HCT116 (cell line): ENCODE measurements at regions not wholly inside any gene's neighbourhood (a gene's known extent, or its start where the extent isn't known, plus 50 kb on each side); places are given as distances from the start of the nearest gene placed in this dataset.

Experiments used
- ATAC-seq: fragments of 200-7000 bp; cut with Tn5 transposase; 2 replicates; pipeline ENCODE4 v1.9.1; 2020; ENCODE audit warnings: mild to moderate bottlenecking, moderate library complexity
- BruUV-seq: library from RNA; stranded (reverse); fragments of 400-500 nt; replicated peaks from 2 replicates; lab custom pipeline; 2021; lab: Mats Ljungman, UMichigan
- CTCF ChIA-PET: fragments of 300-600 bp; sonication (Branson Sonifier 250); formaldehyde crosslinking; loops from one replicate; lab custom pipeline; 2021; ENCODE audit warnings: antibody characterized with exemption; lab: Charles Lee
- POLR2A ChIA-PET: fragments of 300-600, 350-600 bp; sonication (Branson Sonifier 250); formaldehyde crosslinking; loops from one replicate; lab custom pipeline; 2021; ENCODE audit warnings: antibody characterized with exemption; lab: Charles Lee
- RAD21 ChIA-PET, 2 experiments: fragments of 300-600 bp; sonication (Branson Sonifier 250); formaldehyde crosslinking; loops; one replicate each; lab custom pipeline; 2023; ENCODE audit warnings: low total read pairs in 2 of 2; ENCODE audit not compliant: uncharacterized antibody in 2 of 2, unreplicated experiment in 2 of 2, low non-redundant PET in 1 of 2; lab: Charles Lee
- DNase-seq: peaks from one replicate; pipeline ENCODE4 v3.0.0-alpha.2; 2010; ENCODE audit warnings: low read depth, low spot score
- H2AFZ ChIP-seq: fragments of 200-600 bp; shearing (Covaris generic), sonication (generic); 2 replicates; pipeline ENCODE4 v1.6.1; 2017; ENCODE audit warnings: low read depth, mixed run types, mixed read lengths, antibody characterized with exemption, low read length; ENCODE audit not compliant: poor library complexity, severe bottlenecking
- H3K27ac ChIP-seq: 2 replicates; pipeline ENCODE4 v1.5.1; 2012; ENCODE audit warnings: low read depth, low read length
- H3K27me3 ChIP-seq: fragments of 200-600 bp; sonication (generic); 2 replicates; pipeline ENCODE4 v1.6.1; 2016; ENCODE audit warnings: mixed run types, low read length, mixed read lengths; ENCODE audit not compliant: insufficient read depth
- H3K36me3 ChIP-seq, 2 experiments: fragments of 200-500 bp in 1 of 2; fragments of 200-600 bp in 1 of 2; sonication (Bioruptor generic) in 1 of 2; sonication (generic) in 1 of 2; 2 replicates each; pipeline versions ENCODE4 v1.5.1 to v1.6.1; 2014 to 2016; ENCODE audit warnings: low read length in 2 of 2, inconsistent platforms in 1 of 2, mixed read lengths in 1 of 2, mixed run types in 1 of 2; ENCODE audit not compliant: insufficient read depth in 2 of 2, control insufficient read depth in 1 of 2
- H3K4me1 ChIP-seq, 2 experiments: fragments of 200-600 bp in 1 of 2; sonication (generic) in 1 of 2; 2 replicates each; pipeline versions ENCODE4 v1.5.1 to v1.6.1; 2012 to 2017; ENCODE audit warnings: low read length in 2 of 2, inconsistent platforms in 1 of 2, mild to moderate bottlenecking in 1 of 2, mixed read lengths in 1 of 2, mixed run types in 1 of 2, moderate library complexity in 1 of 2; ENCODE audit not compliant: insufficient read depth in 2 of 2, control insufficient read depth in 1 of 2
- H3K4me2 ChIP-seq: fragments of 200-600 bp; sonication (generic); 2 replicates; pipeline ENCODE4 v1.6.1; 2017; ENCODE audit warnings: mixed run types, low read length, mixed read lengths
- H3K4me3 ChIP-seq, 2 experiments: fragments of 200-600 bp in 1 of 2; sonication (generic) in 1 of 2; replicated peaks in 1 of 2; 2 replicates each; pipeline ENCODE4 v1.5.1; 2011 to 2016; ENCODE audit warnings: low read length in 2 of 2, control low read depth in 1 of 2, low read depth in 1 of 2, mild to moderate bottlenecking in 1 of 2, mixed read lengths in 1 of 2, mixed run types in 1 of 2
- H3K79me2 ChIP-seq: fragments of 200-600 bp; sonication (generic); 2 replicates; pipeline ENCODE4 v1.6.1; 2017; ENCODE audit warnings: mild to moderate bottlenecking, mixed run types, low read length, moderate library complexity, mixed read lengths; ENCODE audit not compliant: insufficient read depth
- H3K9ac ChIP-seq: fragments of 200-600 bp; sonication (generic); 2 replicates; pipeline ENCODE4 v1.6.1; 2016; ENCODE audit warnings: low read length, mixed read lengths
- H3K9me2 ChIP-seq: fragments of 200-600 bp; sonication (generic), shearing (Covaris generic); 2 replicates; pipeline ENCODE4 v1.6.1; 2017; ENCODE audit warnings: mixed run types, mild to moderate bottlenecking, moderate library complexity; ENCODE audit not compliant: insufficient read depth
- H3K9me3 ChIP-seq, 2 experiments: fragments of 200-500 bp in 1 of 2; fragments of 200-600 bp in 1 of 2; sonication (Bioruptor generic) in 1 of 2; sonication (generic) in 1 of 2; 2 replicates each; pipeline ENCODE4 v1.6.1; 2014 to 2017; ENCODE audit warnings: low read length in 2 of 2, mixed read lengths in 2 of 2, inconsistent platforms in 1 of 2, low read depth in 1 of 2, mild to moderate bottlenecking in 1 of 2, mixed run types in 1 of 2, moderate library complexity in 1 of 2; ENCODE audit not compliant: control insufficient read depth in 1 of 2, insufficient read depth in 1 of 2
- H4K20me1 ChIP-seq: fragments of 200-600 bp; sonication (generic), shearing (Covaris generic); 2 replicates; pipeline ENCODE4 v1.6.1; 2017; ENCODE audit warnings: mixed run types, mild to moderate bottlenecking, moderate library complexity; ENCODE audit not compliant: insufficient read depth
- CBX3 ChIP-seq: IDR thresholded peaks from 2 replicates; pipeline ENCODE4 v1.6.1; 2012; ENCODE audit warnings: low read depth
- CEBPB ChIP-seq: IDR thresholded peaks from 2 replicates; pipeline ENCODE4 v1.6.1; 2012; ENCODE audit warnings: low read depth
- EGR1 ChIP-seq: IDR thresholded peaks from 2 replicates; pipeline ENCODE4 v1.6.1; 2012; ENCODE audit warnings: low read depth
- ELF1 ChIP-seq: IDR thresholded peaks from 2 replicates; pipeline ENCODE4 v1.6.1; 2012; ENCODE audit warnings: low read depth, borderline replicate concordance
- FOSL1 ChIP-seq: IDR thresholded peaks from 2 replicates; pipeline ENCODE4 v1.6.1; 2012; ENCODE audit warnings: low read depth
- MAX ChIP-seq: IDR thresholded peaks from 2 replicates; pipeline ENCODE4 v1.6.1; 2012
- POLR2A ChIP-seq: IDR thresholded peaks from 2 replicates; pipeline ENCODE4 v1.7.0; 2011; ENCODE audit warnings: borderline replicate concordance; ENCODE audit not compliant: insufficient read depth, insufficient read length; ENCODE audit errors: extremely low read depth
- POLR2AphosphoS5 ChIP-seq: IDR thresholded peaks from 2 replicates; pipeline ENCODE4 v1.6.1; 2011; ENCODE audit warnings: mild to moderate bottlenecking, low read depth, low read length, moderate library complexity
- RAD21 ChIP-seq: IDR thresholded peaks from 2 replicates; pipeline ENCODE4 v1.6.1; 2012; ENCODE audit warnings: low read depth, mild to moderate bottlenecking
- REST ChIP-seq: IDR thresholded peaks from 2 replicates; pipeline ENCODE4 v1.6.1; 2012; ENCODE audit warnings: low read depth
- SP1 ChIP-seq: IDR thresholded peaks from 2 replicates; pipeline ENCODE4 v1.6.1; 2012; ENCODE audit warnings: low read depth
- YY1 ChIP-seq: IDR thresholded peaks from 2 replicates; pipeline ENCODE4 v1.6.1; 2011; ENCODE audit warnings: low read length, low read depth, moderate library complexity, mild to moderate bottlenecking; ENCODE audit not compliant: insufficient replicate concordance; ENCODE audit errors: extremely low read depth
- ZBTB33 ChIP-seq: IDR thresholded peaks from 2 replicates; pipeline ENCODE4 v1.6.1; 2011; ENCODE audit warnings: mild to moderate bottlenecking, low read length, moderate library complexity; ENCODE audit not compliant: insufficient replicate concordance; ENCODE audit errors: extremely low read depth
- ZFX ChIP-seq: fragments of 450-650 bp; IDR thresholded peaks from 2 replicates; pipeline ENCODE4 v1.6.1; 2017
- intact Hi-C: fragments of 100-400 bp; cut with micrococcal nuclease; formaldehyde crosslinking; loops from 2 replicates; pipeline ENCODE4 v1.10.0; 2022
- TF ChIP-seq, protein P1 (sequence below): IDR thresholded peaks from 2 replicates; pipeline ENCODE4 v1.6.1; 2012
- TF ChIP-seq, protein P2 (sequence below), 3 experiments: fragments of 200-600 bp in 1 of 3; sonication (generic) in 1 of 3; IDR thresholded peaks in 2 of 3; conservative IDR thresholded peaks in 1 of 3; 2 replicates each; pipeline ENCODE4 v1.5.1; 2012 to 2017; ENCODE audit warnings: low read depth in 2 of 3, low read length in 2 of 3, antibody characterized with exemption in 1 of 3, borderline replicate concordance in 1 of 3, control low read depth in 1 of 3, mild to moderate bottlenecking in 1 of 3, mixed read lengths in 1 of 3, mixed run types in 1 of 3, moderate library complexity in 1 of 3; ENCODE audit not compliant: insufficient read depth in 1 of 3

DNA sequence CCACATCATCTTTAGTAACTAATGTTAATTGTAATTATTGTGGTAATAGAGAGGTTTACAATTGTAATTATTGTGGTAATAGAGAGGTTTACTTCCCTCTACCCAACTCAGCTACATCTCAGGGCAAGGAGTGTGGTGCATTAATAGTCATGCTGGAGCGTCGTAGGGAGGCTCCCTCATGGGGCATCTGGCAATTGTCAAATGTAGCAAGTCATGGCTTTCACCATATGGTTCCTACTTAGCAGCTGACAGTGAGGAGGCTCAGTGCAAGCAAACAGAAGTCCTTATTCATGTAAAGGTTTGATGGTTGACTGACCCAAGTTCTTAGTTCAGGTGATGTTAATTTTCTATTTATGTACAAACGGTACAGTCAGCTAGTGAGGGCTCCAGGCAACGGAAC, 1012.0 kb downstream of the FLRT2 start:
- ChIA-PET RAD21 (no interaction called here), CTCF (no interaction called here), POLR2A (no interaction called here)
- Histone ChIP-seq H3K9me2 (no peaks in the 10 kb centered on the region), H3K4me2 (no peak overlapping the region), H3K79me2 (no peaks in the 10 kb centered on the region), H4K20me1 (no peaks in the 10 kb centered on the region), H3K4me3 (no peak overlapping the region), H3K9me3 (peaks cover 0 to 11% of the 10 kb centered on the region in 2 experiments; a peak in 3 of 4 replicates), H3K4me1 (no peaks in the 10 kb centered on the region), H3K27ac (no peak overlapping the region), H3K27me3 (no peaks in the 10 kb centered on the region), H2AFZ (no peak overlapping the region), H3K9ac (no peak overlapping the region), H3K36me3 (no peaks in the 10 kb centered on the region)
- no peak for ATAC-seq
- TF ChIP-seq RAD21 (no peak), POLR2A (no peak), FOSL1 (no peak), YY1 (no peak), REST (no peak), CEBPB (no peak), ELF1 (no peak), POLR2AphosphoS5 (no peak), EGR1 (no peak), CBX3 (no peak), ZBTB33 (no peak), ZFX (no peak), MAX (no peak), SP1 (no peak)
- TF ChIP-seq, protein P1, sequence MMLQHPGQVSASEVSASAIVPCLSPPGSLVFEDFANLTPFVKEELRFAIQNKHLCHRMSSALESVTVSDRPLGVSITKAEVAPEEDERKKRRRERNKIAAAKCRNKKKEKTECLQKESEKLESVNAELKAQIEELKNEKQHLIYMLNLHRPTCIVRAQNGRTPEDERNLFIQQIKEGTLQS: no peak
- TF ChIP-seq, protein P2, sequence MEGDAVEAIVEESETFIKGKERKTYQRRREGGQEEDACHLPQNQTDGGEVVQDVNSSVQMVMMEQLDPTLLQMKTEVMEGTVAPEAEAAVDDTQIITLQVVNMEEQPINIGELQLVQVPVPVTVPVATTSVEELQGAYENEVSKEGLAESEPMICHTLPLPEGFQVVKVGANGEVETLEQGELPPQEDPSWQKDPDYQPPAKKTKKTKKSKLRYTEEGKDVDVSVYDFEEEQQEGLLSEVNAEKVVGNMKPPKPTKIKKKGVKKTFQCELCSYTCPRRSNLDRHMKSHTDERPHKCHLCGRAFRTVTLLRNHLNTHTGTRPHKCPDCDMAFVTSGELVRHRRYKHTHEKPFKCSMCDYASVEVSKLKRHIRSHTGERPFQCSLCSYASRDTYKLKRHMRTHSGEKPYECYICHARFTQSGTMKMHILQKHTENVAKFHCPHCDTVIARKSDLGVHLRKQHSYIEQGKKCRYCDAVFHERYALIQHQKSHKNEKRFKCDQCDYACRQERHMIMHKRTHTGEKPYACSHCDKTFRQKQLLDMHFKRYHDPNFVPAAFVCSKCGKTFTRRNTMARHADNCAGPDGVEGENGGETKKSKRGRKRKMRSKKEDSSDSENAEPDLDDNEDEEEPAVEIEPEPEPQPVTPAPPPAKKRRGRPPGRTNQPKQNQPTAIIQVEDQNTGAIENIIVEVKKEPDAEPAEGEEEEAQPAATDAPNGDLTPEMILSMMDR (IDR thresholded peaks at IDR 0.05 in 2 of 3, conservative IDR thresholded peaks at IDR 0.05 in 1 of 3; ENCODE audit: borderline replicate concordance in 1 of 3, insufficient read depth in 1 of 3, low read depth in 2 of 3, low read length in 2 of 3): no peak
- no peak for DNase-seq
- BruUV-seq: no TSS peak
- intact Hi-C loops: no loop called here
